GM12878 (cell line): ENCODE measurements at regions not wholly inside any gene's neighbourhood (a gene's known extent, or its start where the extent isn't known, plus 50 kb on each side); places are given as distances from the start of the nearest gene placed in this dataset.

Experiments
- ATAC-seq: fragments of 200-7000 bp; cut with Tn5 transposase; 3 replicates; pipeline ENCODE4 v1.9.1; 2020; ENCODE audit warnings: mild to moderate bottlenecking, moderate library complexity
- BruUV-seq: library from RNA; stranded (reverse); fragments of 400-500 nt; replicated peaks from 2 replicates; lab custom pipeline; 2021; lab: Mats Ljungman, UMichigan
- CTCF ChIA-PET: fragments of 300-600 bp; sonication (Branson Sonifier 250); formaldehyde crosslinking; extraction: SDS; loops from one replicate; lab custom pipeline; 2021; ENCODE audit warnings: inconsistent platforms; lab: Yijun Ruan, JAX
- POLR2A ChIA-PET: fragments of 350-600 bp; formaldehyde crosslinking; extraction: SDS; loops from one replicate; lab custom pipeline; 2021; ENCODE audit warnings: inconsistent platforms; lab: Charles Lee
- RAD21 ChIA-PET: fragments of 300-600 bp; sonication (Branson Sonifier 250); formaldehyde crosslinking; loops from one replicate; lab custom pipeline; 2023; ENCODE audit warnings: antibody characterized with exemption; ENCODE audit not compliant: unreplicated experiment; lab: Charles Lee
- SMC1A ChIA-PET: fragments of 300-600 bp; sonication (Branson Sonifier 250); formaldehyde crosslinking; loops from one replicate; lab custom pipeline; 2023; ENCODE audit not compliant: unreplicated experiment, uncharacterized antibody; lab: Charles Lee
- DNase-seq: peaks from one replicate; pipeline ENCODE4 v3.0.0-alpha.2; 2011; ENCODE audit warnings: low read depth, low spot score
- FAIRE-seq: peaks from 3 replicates; lab custom pipeline; 2011; peaks lifted over from hg19 to GRCh38; lab: Jason Lieb, UNC
- H2AFZ ChIP-seq: 2 replicates; pipeline ENCODE4 v1.6.0; 2011; ENCODE audit warnings: low read depth, low read length, control low read depth; ENCODE audit not compliant: control insufficient read depth
- H3K27ac ChIP-seq: 2 replicates; pipeline ENCODE4 v1.5.1; 2011; ENCODE audit warnings: control low read depth; ENCODE audit not compliant: control insufficient read depth, insufficient read depth
- H3K27me3 ChIP-seq, 2 experiments: replicated peaks in 1 of 2; 2 replicates each; pipeline versions ENCODE4 v1.6.0 to v1.6.1; 2011; ENCODE audit warnings: low read length in 1 of 2; ENCODE audit not compliant: control insufficient read depth in 2 of 2, insufficient read depth in 2 of 2
- H3K36me3 ChIP-seq, 2 experiments: 2 replicates each; pipeline ENCODE4 v1.5.1; 2011; ENCODE audit warnings: low read length in 1 of 2; ENCODE audit not compliant: control insufficient read depth in 2 of 2, insufficient read depth in 2 of 2
- H3K4me1 ChIP-seq: 2 replicates; pipeline ENCODE4 v1.6.1; 2011; ENCODE audit warnings: mild to moderate bottlenecking, low read length, moderate library complexity, mixed read lengths; ENCODE audit not compliant: control insufficient read depth, insufficient read depth
- H3K4me2 ChIP-seq: 2 replicates; pipeline ENCODE4 v1.6.0; 2011; ENCODE audit warnings: control low read depth; ENCODE audit not compliant: control insufficient read depth, insufficient read depth
- H3K4me3 ChIP-seq: fragments of 200-600 bp; sonication (generic); 2 replicates; pipeline ENCODE4 v1.5.1; 2016
- H3K79me2 ChIP-seq: 2 replicates; pipeline ENCODE4 v1.6.0; 2011; ENCODE audit warnings: low read length; ENCODE audit not compliant: control insufficient read depth, insufficient read depth
- H3K9ac ChIP-seq: 2 replicates; pipeline ENCODE4 v1.8.0; 2011; ENCODE audit warnings: low read length, control low read depth, mixed read lengths; ENCODE audit not compliant: control insufficient read depth, insufficient read depth
- H3K9me3 ChIP-seq: replicated peaks from 3 replicates; pipeline ENCODE4 v1.5.1; 2011; ENCODE audit warnings: mild to moderate bottlenecking, low read length; ENCODE audit not compliant: control insufficient read depth, insufficient read depth
- H4K20me1 ChIP-seq: 2 replicates; pipeline ENCODE4 v1.6.0; 2011; ENCODE audit not compliant: control insufficient read depth, insufficient read depth
- MEF2A ChIP-seq: IDR thresholded peaks from 2 replicates; pipeline ENCODE4 v1.6.1; 2011; ENCODE audit warnings: low read depth, mild to moderate bottlenecking, low read length, moderate library complexity; ENCODE audit not compliant: insufficient read depth
- MXI1 ChIP-seq: fragments of 150-350 bp; IDR thresholded peaks from 2 replicates; pipeline ENCODE4 v1.6.1; 2011; ENCODE audit warnings: low read depth, mild to moderate bottlenecking, inconsistent platforms, low read length, improper control_type of control experiment
- NFYA ChIP-seq: IDR thresholded peaks from 2 replicates; pipeline ENCODE4 v1.6.1; 2011; ENCODE audit warnings: low read depth, mild to moderate bottlenecking, low read length, improper control_type of control experiment, borderline replicate concordance
- NFYB ChIP-seq: IDR thresholded peaks from 2 replicates; pipeline ENCODE4 v1.6.1; 2011; ENCODE audit warnings: low read depth, mild to moderate bottlenecking, low read length, improper control_type of control experiment, moderate library complexity; ENCODE audit not compliant: insufficient read depth
- RAD21 ChIP-seq: IDR thresholded peaks from 2 replicates; pipeline ENCODE4 v1.6.1; 2011; ENCODE audit warnings: mild to moderate bottlenecking, low read depth, low read length, moderate library complexity; ENCODE audit not compliant: insufficient read depth
- RB1 ChIP-seq: fragments of 450-650 bp; formaldehyde crosslinking; IDR thresholded peaks from 2 replicates; pipeline ENCODE4 v1.6.1; 2017; ENCODE audit warnings: mild to moderate bottlenecking, borderline replicate concordance
- SREBF1 ChIP-seq: IDR thresholded peaks from 2 replicates; pipeline ENCODE4 v1.6.1; 2012; ENCODE audit warnings: mild to moderate bottlenecking, low read length
- TCF3 ChIP-seq: IDR thresholded peaks from 2 replicates; pipeline ENCODE4 v1.6.1; 2012; ENCODE audit warnings: low read depth, mild to moderate bottlenecking, low read length, borderline replicate concordance; ENCODE audit not compliant: insufficient read depth
- TCF7 ChIP-seq: IDR thresholded peaks from 2 replicates; pipeline ENCODE4 v1.6.1; 2014; ENCODE audit warnings: antibody characterized with exemption, borderline replicate concordance
- ZSCAN29 ChIP-seq: fragments of 450-650 bp; IDR thresholded peaks from 2 replicates; pipeline ENCODE4 v1.6.1; 2017; ENCODE audit warnings: mild to moderate bottlenecking, moderate library complexity
- WGBS: methylation state at CpG from one replicate; pipeline ENCODE4 v1.1.6; 2016; ENCODE audit warnings: low lambda C conversion rate; ENCODE audit not compliant: insufficient replicate concordance, insufficient coverage; ENCODE audit errors: missing lambda C conversion rate; 5-methylcytosine and 5-hydroxymethylcytosine counted together
- in situ Hi-C: fragments of 300-500 bp; cut with MboI; formaldehyde crosslinking; loops from 9 replicates; pipeline ENCODE4 v1.14.3; 2018; ENCODE audit warnings: mixed read lengths
- intact Hi-C: fragments of 100-400 bp; cut with micrococcal nuclease; formaldehyde crosslinking; loops from one replicate; pipeline ENCODE4 v1.14.2; 2022; ENCODE audit not compliant: unreplicated experiment
- TF ChIP-seq, protein P1 (sequence below): IDR thresholded peaks from 2 replicates; pipeline ENCODE4 v1.6.1; 2011; ENCODE audit warnings: low read depth, mild to moderate bottlenecking, low read length, moderate library complexity, borderline replicate concordance; ENCODE audit errors: extremely low read depth

DNA sequence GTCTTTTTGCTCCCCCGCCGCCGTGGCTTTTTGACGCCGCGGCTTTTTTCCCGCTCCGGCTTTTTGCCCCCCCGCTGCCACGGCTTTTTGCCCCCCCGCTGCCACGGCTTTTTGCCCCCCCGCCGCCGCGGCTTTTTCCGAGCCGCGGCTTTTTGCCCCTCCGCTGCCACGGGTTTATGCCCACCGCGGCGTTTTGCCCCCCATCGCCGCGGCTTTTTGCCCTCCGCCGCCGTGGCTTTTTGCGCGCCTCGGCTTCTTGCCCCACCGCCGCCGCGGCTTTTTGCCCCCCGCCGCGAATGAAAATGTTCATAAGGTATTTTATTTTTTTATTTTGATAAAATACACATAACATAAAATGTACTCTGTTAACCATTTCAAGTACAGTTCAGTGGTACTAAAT is 527.2 kb upstream of the WSB1 start:
- SMC1A ChIA-PET: no interaction called here
- TF ChIP-seq TCF7 (no peak), TCF3 (no peak), ZSCAN29 (no peak), SREBF1 (no peak), RAD21 (no peak), NFYB (no peak), RB1 (no peak), MXI1 (no peak), NFYA (no peak), MEF2A (no peak)
- TF ChIP-seq, protein P1, sequence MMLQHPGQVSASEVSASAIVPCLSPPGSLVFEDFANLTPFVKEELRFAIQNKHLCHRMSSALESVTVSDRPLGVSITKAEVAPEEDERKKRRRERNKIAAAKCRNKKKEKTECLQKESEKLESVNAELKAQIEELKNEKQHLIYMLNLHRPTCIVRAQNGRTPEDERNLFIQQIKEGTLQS: no peak
- ATAC-seq (no peak), FAIRE-seq (no peak), DNase-seq (no peak)
- Histone ChIP-seq H3K9ac (no peak overlapping the region), H4K20me1 (no peaks in the 10 kb centered on the region), H3K4me1 (no peaks in the 10 kb centered on the region), H3K4me3 (no peak overlapping the region), H3K36me3 (no peaks in the 10 kb centered on the region), H3K9me3 (no peaks in the 10 kb centered on the region), H3K27me3 (no peaks in the 10 kb centered on the region), H3K27ac (no peak overlapping the region), H3K4me2 (no peak overlapping the region), H2AFZ (no peak overlapping the region), H3K79me2 (no peaks in the 10 kb centered on the region)
- CTCF ChIA-PET: no interaction called here
- POLR2A ChIA-PET: no interaction called here
- intact Hi-C loops (no loop called here), in situ Hi-C loops (no loop called here)
- RAD21 ChIA-PET: no interaction called here
- BruUV-seq: no TSS peak
- WGBS: 96% methylated on average over 10 of the region's 40 CpGs
